ENCODE measurements at regions not wholly inside any gene's neighbourhood (a gene's known extent, or its start where the extent isn't known, plus 50 kb on each side); places are given as distances from the start of the nearest gene placed in this dataset.

DNA sequence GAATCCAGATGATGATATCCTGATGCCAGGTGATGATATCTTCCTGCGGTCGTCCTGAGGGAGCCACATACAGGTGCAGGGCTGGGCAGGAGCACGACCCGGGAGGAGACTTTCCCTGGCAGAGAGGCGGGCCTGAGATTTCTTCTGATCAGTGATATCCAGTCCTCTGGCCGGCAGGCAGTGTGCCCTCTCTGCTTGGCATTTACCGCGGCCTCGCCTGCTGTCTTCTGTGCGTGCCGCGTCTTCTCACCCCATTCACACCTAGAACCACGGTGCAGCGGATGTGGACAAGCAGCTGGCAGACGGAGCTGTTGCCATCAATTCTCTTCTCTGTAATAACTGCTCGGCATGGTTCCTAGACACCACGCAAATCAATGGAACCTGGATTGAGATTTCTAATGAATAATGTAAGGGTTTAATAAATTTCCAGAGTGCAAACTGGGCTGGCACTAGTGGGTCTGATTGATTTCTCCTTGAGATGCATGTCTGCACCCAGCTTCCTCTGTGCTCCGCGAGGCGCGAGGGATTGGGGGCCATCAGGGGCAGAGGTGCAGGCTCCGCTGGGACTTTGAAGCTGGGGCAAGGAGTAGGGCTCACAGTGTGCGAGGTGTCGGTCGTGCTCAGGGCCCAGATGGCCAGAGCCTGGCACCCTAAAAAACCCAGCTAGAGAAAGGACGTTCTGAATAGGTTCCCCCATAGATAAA, 208.9 kb upstream of the HDAC4 start:
- no peak for DNase-seq

DNA sequence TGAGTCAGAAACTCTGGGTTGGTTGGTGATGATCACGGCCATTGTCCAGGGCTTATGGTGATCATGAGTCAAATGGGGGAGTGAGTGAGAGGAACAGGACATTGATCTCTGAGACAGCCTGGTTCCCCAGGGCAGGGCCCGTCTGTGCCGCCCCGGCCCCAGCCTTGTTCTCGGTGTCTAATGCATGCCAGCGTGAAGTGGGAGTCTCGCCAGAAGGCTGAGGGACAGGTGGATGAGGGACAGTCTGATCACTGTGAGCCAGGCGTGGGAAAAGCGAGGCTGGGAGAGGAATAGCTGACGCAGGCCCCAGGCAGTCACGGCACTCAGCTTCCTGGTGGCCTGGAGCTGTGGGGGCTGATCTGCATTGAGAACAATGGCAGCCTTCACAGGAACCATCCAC, 208.3 kb upstream of the HDAC4 start:
- no peak for DNase-seq

DNA sequence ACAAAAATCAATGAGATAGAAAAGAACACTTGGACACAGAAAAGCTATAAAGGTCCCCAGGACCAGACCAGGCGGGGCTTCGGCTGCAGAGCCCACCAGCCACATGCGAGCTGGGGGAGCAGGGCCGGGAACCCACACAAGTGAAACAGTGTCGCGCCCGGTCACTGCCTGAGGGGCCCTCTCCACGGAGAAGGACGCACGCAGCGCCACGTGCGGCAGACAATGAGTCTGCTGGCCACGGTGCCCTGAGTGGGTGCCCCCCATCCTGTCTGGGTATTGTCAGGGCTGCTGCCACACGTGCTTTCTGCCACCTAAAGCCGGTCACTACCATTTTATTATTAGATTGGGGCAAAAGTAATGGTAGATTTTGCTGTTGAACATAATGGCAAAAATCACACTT, 207.9 kb upstream of the HDAC4 start:
- no peak for DNase-seq

DNA sequence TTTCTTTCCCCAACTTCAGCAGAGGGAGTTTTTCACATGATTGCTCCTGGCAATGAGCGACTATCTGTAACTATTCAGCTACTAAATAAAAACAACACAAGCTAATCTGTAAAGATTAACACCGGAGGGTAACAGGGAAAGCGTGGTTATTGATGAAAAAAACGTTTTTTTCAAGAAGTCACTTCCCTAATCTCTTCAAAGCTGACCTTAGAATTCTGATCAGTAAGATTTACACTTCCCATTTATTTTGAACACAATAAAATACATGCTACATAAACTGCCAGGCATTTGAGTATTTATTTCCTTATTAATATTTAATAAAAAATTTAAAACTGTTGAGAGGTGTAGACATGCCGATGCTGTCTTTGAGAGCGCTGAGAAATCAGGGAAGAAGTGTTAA, 207.4 kb upstream of the HDAC4 start:
- DNase-seq = no peak

DNA sequence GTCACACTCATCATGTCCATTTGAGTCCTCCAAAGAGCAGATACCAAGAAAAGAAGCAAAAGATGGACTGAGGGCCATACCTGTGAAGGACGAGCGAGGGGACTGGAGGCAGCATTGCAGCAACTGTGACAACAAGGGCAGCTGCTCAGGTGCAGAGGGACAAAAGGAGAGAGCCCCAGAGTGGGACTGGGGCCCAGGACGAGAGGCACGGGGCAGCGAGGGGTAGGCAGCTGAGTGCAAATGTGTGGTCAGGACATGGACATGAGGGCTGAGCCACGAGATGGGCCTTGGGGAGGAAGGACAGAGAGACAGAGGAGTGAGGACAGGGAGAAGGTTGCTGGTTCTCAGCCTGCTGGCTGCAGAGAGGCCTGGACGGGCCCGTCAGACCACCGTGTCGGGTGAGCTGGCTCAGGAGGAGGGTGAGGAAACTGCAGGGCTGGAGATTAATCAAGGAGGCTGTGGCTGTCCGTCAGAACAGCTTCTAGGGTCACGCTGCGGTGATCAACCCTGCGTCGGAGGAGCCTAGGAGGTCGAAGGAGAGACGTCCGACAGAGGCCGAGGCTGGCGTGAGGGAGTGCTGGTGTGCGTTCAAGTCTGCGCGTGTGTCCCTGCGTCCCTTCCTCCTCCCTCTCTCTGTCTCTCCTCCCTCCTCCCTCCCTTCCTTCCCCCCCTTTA, 206.8 kb upstream of the HDAC4 start:
- DNase-seq = no peak

DNA sequence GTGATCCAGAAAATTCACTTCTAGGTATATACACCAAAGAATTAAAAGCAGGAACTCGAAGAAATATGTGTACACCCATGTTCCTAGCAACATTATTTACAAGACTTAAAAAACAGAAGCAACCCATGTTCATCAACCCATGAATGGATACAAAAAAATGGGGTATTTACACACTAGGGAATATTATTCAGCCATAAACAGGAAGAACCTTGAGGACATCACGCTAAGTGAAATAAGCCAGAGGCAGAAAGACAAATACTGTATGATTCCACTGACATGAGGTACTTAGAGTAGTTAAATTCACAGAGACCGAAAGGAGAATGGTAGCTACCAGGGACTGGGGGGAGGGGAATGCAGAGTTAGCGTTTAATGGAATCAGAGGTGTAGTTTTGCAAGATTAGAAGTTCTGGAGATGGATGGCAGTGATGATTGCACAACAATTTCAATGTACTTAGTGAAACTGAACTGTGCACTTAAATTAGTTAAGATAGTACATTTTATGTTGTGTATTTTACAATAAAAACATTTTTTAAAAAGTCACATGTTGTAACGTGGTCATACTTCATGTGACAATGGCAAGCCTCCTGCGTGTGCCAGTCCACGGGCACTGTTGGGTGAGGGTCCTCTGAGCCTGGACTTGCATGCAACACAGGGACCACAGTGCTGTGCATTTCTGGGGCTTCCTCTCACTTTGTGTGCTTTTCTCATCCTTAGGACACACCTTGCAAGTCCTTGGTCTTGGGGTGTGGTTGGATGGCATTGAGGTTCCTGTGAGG, 206.1 kb upstream of the HDAC4 start:
- DNase-seq = no peak

DNA sequence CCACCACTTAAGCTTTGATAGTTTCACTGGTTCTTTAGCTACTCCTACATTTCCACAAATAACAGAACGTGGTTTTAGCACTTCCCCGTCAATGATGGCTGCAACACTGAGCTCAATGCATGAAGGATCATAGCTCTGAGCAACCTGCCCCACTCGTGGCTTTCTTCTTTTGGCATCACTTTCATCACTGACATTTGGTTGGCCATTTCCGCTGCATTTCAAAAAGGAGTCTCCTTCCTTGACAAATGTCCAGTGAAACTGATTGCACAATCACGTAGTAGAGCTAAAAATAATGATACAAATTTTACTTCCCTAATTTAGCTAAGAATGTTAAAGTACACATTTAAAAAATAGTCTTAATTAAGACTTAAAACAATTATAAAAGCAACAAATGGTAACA, 205.2 kb upstream of the HDAC4 start:
- no peak for DNase-seq

DNA sequence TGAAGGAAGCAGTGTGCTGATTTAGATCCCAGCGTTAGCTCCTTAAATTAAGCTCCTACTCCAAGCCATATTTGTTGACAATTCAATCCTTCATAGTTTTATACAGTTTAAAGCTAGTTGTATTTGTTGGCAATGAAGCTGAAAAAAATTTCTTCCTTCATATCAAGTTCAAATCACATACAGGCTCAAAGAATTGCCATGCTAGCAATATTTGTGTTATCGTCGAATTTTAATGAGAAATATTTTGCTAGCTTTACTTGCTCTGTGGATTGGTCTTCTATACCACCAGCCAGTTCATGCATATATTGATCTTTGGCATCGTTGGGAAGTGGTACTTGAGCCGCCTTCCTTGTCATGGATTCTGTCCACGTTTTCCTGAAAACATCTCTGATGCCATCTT, 204.6 kb upstream of the HDAC4 start:
- DNase-seq = no peak

DNA sequence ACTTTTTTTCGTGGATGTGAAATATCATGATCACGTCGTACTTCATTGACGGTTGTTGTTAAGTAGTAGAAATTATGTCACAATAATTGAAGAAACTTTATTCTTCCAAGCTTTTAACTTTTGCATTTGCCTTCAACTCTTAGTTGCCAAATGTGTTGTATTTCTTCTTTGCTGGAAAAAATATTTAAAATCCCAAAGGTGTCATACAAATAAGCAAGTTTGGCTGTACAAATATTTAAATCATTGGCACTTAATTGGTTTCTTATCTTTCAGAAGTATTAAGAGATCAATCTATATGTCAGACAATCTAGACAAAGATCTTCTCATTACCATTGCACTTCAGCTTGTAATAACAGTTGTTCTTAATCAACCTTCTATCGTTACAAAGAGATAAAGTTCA, 204.0 kb upstream of the HDAC4 start:
- DNase-seq = no peak

DNA sequence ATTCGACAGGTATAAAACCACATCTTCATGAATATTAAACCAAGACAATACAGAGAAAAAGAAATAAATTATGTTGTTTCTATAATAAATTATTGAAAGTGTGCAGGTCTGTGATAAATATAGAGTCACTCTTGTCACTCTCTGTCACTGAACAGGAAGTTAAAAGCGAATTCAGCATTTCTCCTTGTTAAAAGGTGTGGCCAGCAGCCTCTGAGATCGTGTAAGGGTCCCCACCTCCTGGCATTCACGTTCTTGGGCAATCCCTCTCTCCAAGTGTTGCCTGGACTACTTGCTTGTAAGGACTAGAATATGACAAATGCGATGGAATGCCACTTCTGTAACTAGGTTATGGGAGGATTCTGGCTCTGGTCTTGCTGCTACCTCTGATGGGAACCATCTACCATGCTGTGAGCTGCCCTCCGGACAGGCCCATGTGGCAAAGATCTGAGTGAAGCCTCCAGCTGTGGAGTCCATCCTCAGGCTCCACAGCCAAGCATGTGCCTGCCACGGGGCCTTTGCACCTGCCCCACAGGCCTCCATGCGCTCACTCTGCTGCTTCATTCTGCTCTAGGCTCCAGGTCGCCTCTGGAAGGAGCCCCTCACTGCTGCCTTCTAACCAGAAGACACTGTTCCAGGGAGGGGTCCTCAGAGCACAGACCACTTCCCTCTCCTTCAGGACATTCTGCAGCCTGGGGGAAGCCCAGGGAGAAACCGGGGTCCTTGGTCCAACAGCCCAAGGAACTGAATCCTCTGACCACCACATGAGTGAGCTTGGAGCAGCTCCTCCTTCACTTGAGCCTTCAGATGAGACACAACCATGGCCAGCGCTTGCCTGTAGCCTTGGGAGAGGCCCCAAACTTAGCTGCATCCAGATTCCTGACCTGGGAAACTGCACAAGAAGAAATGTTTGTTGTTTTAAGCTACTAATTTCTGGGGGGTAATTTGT, 202.9 kb upstream of the HDAC4 start:
- no peak for DNase-seq

DNA sequence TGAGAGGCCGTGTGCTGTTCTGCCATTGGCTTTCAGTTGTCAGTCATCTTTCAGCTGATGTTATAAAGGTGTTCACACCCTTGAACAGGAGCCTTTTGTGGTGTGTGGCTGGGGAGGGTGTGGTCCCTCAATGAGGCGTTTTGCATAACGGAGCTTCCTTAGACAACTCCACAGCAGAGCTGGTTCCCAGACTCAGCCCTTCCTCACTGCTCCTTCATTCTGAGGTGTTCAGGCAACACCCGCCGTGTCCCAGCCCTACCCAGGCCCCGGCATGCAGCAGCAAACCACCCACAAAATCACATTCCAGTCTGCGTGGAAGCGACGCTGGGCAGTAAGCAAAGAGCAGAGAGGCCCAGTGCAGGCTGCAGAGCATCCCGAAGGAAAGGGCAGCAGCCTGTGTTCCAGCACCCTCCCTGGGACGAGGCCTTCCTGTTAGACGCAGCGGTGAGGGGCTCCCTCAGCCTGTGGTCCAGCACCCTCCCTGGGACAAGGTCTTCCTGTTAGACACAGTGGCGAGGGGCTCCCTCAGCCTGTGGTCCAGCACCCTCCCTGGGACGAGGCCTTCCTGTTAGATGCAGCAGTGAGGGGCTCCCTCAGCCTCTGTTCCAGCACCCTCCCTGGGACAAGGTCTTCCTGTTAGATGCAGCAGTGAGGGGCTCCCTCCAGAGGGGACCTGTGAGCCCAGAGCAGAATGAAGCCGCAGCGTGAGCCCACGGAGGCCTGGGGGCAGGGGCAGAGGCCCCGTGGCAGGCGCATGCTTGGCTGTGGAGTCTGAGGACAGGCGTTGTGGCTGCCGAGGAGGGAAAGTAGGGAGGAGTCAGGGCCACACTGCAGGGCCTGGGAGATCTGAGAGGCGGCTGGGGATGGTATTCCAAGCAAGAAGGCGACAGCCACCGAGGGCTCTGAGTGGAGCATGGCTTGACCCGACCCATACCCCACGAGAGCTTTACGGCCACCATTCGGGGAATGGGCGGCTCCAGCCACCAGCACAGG, 201.8 kb upstream of the HDAC4 start:
- no peak for DNase-seq

DNA sequence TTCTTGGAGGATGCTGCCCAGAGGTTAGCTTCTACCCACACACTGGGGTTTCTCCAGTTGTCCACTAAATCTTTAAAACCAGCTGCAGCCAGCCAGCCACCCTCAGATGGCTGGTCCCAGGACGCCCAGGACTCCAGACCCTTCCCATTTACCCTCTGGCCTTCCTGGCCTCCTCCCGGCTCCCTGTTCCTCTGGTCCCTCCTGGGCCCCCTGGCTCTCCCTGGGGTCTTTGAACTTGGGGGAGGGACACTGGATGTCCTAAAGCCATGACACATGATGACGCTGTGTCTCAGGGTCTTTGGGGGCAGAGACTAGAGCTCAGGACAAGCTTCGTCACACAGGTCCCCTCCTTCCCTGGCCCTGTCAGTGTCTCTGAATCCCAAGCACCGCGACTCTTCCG, 201.1 kb upstream of the HDAC4 start:
- no peak for DNase-seq

DNA sequence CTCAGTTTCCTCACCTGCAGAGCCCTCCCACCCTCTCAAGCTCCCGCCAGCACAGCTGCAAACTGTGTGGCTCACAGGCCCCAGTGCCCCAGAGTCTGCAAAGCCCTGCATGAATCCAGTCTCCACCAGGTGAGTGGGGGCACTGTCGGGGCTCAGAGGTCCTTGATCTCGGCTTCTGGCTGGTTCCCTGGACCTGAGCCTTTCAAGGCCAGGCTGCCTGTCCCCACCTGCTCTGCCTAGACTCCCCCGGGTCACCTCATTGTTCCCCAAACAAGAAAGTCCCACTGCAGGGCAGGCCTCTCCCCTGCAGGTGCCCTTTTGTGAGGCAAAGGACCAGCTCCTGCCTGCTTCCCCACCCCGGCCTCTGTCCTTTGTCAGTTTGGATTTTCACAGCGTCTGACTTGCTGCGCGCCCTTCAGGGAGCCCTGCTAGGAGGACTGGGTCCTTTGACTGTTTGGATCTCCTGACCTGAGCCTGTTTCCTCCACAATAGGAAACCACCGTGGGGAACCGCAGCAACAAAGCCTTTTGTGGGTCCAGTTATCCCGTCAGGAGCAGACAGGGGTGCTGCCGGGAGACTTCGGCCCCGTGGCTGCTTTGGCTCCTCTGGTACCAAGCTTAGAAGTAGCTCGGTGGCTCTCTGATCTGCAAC, 200.5 kb upstream of the HDAC4 start:
- DNase-seq = no peak

DNA sequence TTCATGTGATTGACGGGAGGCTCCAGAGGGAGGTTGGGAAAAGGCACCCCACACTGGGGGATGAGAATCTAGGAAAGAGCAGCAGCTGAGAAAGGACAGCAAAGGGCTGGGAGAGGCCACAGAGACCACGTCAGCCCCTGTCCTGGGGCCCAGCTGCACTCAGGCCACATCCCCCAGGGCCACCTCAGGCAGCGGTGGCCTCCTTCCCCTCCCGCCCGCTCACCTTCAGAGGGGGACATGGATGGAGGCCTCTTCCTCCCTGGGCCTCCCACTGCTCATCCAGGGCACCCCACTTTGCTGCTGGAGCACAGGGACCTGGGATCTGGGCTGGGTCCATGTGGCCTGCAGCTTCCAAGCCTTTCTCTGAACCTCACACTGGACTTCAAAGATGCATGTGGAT, 199.8 kb upstream of the HDAC4 start:
- no peak for DNase-seq

DNA sequence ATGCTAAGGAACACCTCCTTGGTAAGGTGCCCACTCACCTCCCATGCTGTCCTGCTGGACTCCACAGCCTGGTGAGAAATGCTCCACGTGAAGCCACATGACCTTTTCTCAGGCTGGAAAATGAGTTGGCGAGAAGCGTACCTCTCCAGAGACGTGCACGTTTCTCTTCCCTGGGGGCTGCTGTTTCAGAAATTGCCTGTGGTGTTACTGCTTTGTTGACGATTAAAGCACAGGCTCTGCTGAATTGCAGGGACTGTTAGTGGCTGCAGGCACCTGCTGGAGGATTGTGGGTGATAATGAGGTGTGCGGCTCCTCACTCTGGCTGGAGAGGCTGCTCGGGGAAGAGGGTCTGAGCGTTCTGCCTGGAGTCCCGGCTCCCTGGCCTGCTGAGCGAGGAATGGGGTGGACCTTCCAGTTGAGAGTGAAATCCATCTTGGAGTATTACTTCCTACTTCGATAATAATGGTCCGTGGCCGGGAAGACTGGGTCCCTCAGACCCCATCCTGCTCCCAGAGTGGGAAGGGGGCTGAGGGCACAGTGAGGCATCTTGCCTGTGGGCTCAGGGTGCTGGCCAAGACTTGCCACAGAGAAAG, 199.3 kb upstream of the HDAC4 start:
- DNase-seq = no peak

DNA sequence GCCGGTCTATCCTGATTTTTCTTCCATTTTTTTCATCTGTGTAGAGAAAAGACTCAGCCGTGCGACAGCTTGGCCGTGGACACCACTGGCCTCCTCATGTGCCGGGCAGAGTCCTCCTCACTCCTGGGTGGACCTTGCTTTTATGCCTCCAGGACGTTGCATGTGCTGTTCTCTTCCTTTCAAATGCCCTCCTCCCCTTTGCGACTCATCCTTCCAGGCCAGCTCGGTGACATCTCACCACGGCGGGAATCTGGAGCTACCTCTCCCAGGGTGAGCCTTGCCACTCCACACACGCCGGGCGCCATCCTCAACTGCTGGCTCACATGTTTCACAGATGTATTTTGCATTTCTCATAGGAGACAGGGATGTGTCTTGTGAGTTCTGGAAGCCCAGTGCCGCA, 198.5 kb upstream of the HDAC4 start:
- DNase-seq = no peak

DNA sequence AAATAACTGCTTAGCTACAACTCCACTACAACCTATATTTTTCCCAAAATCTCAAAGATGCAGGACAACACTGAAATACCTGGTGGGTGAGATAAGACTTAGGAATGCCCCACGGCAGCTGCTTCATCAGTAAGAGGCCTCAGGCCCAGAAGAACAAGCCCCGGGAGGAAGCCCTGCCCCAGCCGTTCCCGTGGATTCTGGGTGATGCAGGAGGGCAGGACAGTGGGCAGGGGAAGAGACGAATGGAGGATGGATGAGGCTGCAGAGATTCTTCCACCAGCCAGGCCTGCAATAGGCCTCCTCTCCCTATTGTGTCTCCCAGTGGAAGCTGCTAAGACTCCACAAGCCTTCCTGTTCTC, 197.9 kb upstream of the HDAC4 start:
- DNase-seq = no peak

DNA sequence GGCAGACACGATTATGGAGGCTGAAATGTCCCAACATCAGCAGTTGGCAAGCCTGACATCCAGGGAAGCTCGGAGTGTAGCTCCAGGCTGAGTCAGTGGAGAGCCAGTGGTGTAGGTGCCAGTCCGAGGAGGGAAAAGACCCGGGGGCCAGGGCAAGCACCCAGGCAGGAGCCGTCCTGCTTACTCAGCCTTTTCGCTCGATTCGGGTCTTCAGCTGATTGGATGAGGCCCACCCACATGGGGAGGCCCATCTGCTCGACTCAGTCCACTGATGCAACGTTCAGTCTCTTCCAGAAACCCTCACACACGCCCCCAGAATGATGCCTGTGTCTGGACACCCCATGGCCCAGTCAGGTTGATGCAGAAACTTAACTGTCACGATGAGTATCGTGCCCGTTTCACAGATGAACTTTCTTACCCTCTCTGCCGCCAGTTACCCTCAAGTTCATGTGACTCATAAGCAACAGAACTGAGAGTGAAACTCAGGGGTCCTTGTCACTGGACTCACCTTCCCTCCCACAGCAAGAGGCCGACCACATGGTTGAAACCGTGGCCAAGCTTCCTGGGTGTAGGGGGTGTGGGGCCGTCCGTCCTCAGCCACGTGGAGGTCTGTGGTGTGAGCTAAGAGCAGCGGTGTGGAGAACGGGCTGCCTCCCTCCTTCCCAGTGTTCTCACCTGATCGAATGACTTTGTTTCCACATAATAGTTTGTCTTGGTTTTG, 197.4 kb upstream of the HDAC4 start:
- DNase-seq = no peak

DNA sequence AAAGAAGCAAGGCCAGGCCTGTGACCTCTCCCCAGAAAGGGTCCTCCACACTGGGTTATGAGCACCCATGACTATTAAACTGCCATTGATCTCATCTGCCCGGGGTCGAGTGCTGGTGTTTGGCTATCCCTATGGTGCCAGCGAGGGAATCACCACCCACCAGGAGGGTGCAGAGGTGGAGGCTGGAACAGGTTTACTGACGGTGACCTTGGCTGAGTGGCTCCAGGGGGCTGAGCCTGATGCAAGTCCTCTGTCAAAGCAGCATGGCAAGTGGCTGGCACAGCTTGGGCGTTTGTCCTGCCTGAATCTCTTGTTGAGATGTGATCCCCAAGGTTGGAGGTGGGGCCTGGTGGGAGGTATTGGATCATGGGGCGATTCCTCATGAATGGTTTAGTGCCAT, 196.4 kb upstream of the HDAC4 start:
- no peak for DNase-seq

DNA sequence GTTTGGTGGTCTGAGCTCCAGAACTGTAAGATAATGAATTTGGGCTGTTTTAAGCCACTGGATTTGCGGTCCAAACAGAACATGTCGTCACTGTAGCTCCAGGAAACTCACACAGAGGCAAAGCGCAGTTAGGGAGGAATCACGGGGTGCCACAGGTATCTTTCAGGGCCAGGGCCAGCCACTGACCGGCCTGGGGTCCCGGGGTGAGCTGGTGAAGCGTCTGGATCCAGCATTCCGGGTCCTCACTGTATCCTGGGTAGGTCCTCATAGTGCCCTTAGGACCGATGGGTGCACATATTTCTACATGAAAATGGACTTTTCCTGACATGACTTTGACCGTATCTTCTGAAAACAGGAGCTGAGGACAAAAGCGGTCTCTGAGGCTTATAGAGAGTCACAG, 196.0 kb upstream of the HDAC4 start:
- no peak for DNase-seq
